PFSK-1 (cell line): ENCODE measurements at regions not wholly inside any gene's neighbourhood (a gene's known extent, or its start where the extent isn't known, plus 50 kb on each side); places are given as distances from the start of the nearest gene placed in this dataset.

Experiments
- FOXP2 ChIP-seq: optimal IDR thresholded peaks from 2 replicates; pipeline ENCODE3; 2011; ENCODE audit warnings: borderline replicate concordance, control low read depth, inconsistent platforms; ENCODE audit not compliant: insufficient read depth; ENCODE audit errors: extremely low read length, extremely low read depth
- POLR2AphosphoS5 ChIP-seq: IDR thresholded peaks from 2 replicates; pipeline ENCODE4 v1.6.1; 2012; ENCODE audit warnings: low read depth, mild to moderate bottlenecking, control low read depth, low read length, moderate library complexity
- SIN3A ChIP-seq: IDR thresholded peaks from 2 replicates; pipeline ENCODE4 v1.6.1; 2012; ENCODE audit warnings: mild to moderate bottlenecking, low read length, moderate library complexity, borderline replicate concordance; ENCODE audit not compliant: insufficient read depth
- TAF1 ChIP-seq: IDR thresholded peaks from 2 replicates; pipeline ENCODE4 v1.6.1; 2012; ENCODE audit warnings: low read length, control low read depth, borderline replicate concordance; ENCODE audit not compliant: insufficient read depth
- TF ChIP-seq, protein P1 (sequence below), 2 experiments: IDR thresholded peaks; 2 replicates each; pipeline versions ENCODE4 v1.6.1 to v1.8.0; 2011 to 2012; ENCODE audit warnings: low read depth in 2 of 2, low read length in 2 of 2, control low read depth in 1 of 2, inconsistent platforms in 1 of 2, mild to moderate bottlenecking in 1 of 2, moderate library complexity in 1 of 2; ENCODE audit not compliant: insufficient read depth in 1 of 2

DNA sequence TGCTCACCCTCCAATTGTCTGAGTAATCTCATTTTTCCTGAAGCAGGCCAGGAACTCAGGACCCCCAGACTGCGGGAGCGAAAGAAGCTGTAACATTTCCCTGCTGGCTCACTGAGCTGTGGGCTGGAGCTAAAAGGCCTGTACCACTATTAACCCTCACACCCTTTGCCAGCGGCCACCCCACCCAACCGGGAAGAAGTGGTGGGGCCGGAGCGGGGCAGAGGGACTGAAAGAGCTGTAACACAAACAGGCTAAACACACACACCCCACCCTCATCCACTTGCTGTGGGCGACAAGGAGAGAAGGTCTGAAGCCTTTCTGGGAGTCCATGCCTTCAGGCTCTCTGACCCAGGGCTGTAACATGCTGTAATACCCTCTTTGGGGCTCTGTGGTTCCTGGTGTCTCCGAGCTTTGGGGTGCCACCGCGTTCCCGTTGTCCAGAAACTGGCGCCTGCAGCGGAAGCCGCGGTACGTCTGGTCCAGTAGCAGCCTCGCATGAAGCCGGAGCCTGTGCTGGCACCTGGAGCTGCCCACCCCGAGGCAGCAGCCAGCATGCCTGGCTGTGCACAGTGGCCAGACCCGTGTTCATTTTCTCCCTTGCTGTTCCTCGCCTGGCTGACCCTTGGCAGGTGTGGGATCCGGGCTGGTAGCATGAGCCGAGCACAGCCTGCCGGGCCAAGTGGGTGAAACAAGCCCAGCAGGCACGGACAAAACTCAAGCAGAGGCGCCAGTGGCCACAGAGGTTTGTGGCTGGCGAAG, 345.5 kb upstream of the MGAT4C start:
- no peak for TF ChIP-seq POLR2AphosphoS5
- no peak for TF ChIP-seq TAF1
- TF ChIP-seq SIN3A, result no peak
- TF ChIP-seq, protein P1, sequence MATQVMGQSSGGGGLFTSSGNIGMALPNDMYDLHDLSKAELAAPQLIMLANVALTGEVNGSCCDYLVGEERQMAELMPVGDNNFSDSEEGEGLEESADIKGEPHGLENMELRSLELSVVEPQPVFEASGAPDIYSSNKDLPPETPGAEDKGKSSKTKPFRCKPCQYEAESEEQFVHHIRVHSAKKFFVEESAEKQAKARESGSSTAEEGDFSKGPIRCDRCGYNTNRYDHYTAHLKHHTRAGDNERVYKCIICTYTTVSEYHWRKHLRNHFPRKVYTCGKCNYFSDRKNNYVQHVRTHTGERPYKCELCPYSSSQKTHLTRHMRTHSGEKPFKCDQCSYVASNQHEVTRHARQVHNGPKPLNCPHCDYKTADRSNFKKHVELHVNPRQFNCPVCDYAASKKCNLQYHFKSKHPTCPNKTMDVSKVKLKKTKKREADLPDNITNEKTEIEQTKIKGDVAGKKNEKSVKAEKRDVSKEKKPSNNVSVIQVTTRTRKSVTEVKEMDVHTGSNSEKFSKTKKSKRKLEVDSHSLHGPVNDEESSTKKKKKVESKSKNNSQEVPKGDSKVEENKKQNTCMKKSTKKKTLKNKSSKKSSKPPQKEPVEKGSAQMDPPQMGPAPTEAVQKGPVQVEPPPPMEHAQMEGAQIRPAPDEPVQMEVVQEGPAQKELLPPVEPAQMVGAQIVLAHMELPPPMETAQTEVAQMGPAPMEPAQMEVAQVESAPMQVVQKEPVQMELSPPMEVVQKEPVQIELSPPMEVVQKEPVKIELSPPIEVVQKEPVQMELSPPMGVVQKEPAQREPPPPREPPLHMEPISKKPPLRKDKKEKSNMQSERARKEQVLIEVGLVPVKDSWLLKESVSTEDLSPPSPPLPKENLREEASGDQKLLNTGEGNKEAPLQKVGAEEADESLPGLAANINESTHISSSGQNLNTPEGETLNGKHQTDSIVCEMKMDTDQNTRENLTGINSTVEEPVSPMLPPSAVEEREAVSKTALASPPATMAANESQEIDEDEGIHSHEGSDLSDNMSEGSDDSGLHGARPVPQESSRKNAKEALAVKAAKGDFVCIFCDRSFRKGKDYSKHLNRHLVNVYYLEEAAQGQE (IDR thresholded peaks at IDR 0.05; ENCODE audit: insufficient read depth in 1 of 2, low read depth in 2 of 2, low read length in 2 of 2), result no peak
- TF ChIP-seq FOXP2, result no peak

DNA sequence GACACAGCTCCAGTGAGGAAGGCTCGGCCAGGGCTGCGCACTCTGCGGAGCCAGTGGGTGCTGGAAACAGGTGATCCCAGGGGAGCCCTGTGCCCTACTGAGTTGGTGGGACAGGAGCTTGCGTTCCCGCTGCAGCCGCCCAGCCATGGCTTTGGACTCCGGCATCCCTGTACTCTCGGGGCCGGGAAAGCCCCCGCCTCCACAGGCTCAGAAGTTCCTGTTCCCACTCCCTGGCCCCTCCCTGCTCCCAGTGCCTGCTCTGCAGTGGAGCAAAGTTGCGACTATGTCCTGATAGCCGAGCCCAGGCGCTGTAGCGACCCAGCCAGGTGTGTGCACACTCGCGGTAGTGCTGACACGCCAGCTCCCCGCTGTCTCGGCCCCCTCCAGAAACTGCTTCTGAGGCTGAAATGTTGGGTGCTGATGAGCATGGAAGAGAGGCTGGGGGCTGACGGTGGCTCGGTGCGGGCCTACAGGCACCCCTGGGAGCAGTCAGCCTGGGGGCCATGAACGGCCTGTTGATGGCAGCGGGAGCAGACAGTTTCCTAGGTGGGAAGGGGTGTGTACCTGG, 344.6 kb upstream of the MGAT4C start:
- TF ChIP-seq POLR2AphosphoS5, result no peak
- no peak for TF ChIP-seq FOXP2
- no peak for TF ChIP-seq SIN3A
- TF ChIP-seq, protein P1 (IDR thresholded peaks at IDR 0.05; ENCODE audit: insufficient read depth in 1 of 2, low read depth in 2 of 2, low read length in 2 of 2), result no peak

DNA sequence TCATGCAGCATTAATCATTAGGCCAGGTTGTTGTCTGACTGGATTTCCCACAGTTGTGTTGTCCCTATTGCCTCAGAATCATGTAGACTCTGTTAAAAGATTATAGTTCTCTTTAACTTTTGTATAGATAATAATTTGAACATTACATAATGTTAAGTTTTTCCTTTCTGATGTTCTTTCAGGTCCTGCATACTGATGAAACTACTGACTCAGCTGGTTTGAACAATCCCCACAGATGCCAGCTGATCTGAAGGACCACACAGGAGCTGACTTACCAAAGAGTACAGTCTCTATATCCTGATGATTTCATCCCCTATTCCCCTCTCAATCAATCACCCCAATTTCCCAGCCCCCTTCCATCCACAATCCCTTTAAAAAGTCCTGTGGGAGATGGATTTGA, 341.2 kb upstream of the MGAT4C start:
- no peak for TF ChIP-seq FOXP2
- TF ChIP-seq POLR2AphosphoS5, result no peak
- TF ChIP-seq SIN3A, result no peak
- TF ChIP-seq TAF1, result no peak
- TF ChIP-seq, protein P1 (IDR thresholded peaks at IDR 0.05; ENCODE audit: insufficient read depth in 1 of 2, low read depth in 2 of 2, low read length in 2 of 2), result no peak

DNA sequence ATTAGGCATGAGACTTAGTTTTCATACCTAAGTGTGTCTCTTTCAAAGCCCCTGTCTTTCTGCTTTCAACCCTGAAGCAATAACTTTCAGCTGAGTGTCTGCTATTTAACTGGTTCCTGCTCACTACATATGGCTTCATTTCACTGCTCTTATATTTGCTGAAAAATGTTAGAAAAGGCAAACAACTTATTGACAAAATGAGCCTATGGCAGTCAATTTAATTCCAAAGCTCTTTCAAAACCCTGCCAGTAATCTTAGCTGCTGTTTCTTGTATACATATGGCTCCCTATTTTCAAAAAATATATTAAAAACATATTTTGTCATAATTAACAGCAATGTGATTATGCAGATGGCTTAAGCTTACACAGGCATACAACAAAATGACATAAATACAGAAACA, 334.1 kb upstream of the MGAT4C start:
- TF ChIP-seq SIN3A, result no peak
- TF ChIP-seq, protein P1 (IDR thresholded peaks at IDR 0.05; ENCODE audit: insufficient read depth in 1 of 2, low read depth in 2 of 2, low read length in 2 of 2), result no peak

DNA sequence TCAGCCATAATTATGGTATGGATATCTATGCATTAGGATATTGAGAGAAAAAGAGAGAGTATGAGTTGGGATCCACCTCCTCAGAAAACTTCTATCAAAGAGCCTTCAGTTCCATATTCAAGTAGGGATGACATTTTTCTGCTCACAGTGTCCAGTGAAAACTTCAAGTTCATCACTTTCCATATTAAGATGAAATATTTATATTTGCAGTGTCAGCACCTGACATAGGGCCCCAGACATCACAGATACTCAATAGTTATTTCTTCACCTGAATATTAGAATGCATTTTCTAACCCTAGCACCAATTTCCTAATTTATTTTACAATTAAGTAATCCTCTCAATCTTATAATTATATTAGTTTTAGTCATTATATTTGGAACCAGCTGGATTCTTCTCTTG, 318.0 kb upstream of the MGAT4C start:
- TF ChIP-seq FOXP2 (no peak), SIN3A (no peak), TAF1 (no peak), POLR2AphosphoS5 (no peak)
- TF ChIP-seq, protein P1 (IDR thresholded peaks at IDR 0.05; ENCODE audit: insufficient read depth in 1 of 2, low read depth in 2 of 2, low read length in 2 of 2), result no peak
